GF-D8 (cell line): ENCODE measurements at regions not wholly inside any gene's neighbourhood (a gene's known extent, or its start where the extent isn't known, plus 50 kb on each side); places are given as distances from the start of the nearest gene placed in this dataset.

Source experiments
- DNase-seq: peaks from one replicate; lab custom pipeline; 2025; lab: John Stamatoyannopoulos, UW

DNA sequence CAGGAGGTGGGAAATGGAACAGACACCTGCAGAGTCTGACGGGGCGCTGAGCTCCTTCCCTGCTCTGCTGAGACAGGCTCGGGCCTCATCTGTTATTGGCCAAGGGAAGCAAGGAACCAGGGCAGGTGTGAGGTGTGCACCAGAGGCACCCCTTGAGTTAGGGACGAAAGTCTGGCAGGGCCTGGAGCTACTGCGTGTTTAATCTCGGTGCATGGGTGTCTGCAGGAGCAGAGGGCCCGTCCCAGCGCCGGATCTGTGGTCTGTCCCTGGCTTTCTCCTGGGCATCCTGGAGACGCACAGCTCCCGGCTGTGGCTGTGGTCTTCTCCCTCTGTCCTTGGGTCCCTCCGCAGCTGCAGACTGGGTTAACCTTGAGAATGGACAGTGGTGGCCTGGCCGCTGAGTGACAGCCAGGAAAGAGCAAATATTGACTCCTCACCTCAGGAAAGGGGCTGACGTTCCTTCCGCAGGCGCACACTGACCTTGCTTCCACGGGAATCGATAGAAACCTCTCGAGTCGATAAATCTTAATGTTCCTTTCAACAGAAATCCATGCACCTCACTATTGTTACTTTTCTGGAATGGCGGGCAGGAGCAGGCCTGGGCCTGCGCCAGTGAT, 975.6 kb downstream of the BRD1 start:
- no peak for DNase-seq

GRCh38 chr22:48850658-48851287, 976.9 kb downstream of the BRD1 start:
- no peak for DNase-seq

DNA sequence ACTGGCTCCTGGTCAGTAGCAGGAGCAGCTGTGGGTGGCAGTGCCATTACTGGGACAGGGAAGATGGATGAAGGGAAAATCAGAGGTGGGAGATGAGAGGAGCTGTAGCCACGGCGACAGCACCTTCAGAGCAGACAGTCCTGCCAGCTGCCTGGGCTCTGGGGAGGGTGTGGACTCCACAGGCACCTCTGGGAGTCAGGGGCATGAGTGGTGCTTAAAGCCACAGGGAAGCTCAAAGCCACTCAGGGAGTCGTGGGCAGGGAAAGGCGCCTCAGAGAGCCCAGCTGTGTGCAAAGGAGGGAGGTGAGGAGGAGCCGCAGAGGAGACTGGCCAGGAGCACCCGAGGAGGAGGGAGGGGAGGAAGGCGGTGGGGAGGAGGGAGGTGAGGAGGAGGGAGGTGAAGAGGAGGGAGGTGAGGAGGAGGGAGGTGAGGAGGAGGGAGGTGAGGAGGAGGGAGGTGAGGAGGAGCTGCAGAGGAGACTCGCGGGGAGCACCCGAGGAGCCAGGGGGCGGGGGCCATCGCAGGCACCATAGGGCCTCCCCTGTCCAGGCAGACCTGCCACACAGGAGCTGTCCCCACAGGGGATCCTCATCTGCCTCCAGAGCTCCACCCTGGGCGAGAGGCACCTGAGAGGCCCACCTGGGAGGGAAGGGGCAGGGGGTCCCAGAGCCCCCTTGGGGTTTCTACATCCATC, 977.6 kb downstream of the BRD1 start:
- no peak for DNase-seq

DNA sequence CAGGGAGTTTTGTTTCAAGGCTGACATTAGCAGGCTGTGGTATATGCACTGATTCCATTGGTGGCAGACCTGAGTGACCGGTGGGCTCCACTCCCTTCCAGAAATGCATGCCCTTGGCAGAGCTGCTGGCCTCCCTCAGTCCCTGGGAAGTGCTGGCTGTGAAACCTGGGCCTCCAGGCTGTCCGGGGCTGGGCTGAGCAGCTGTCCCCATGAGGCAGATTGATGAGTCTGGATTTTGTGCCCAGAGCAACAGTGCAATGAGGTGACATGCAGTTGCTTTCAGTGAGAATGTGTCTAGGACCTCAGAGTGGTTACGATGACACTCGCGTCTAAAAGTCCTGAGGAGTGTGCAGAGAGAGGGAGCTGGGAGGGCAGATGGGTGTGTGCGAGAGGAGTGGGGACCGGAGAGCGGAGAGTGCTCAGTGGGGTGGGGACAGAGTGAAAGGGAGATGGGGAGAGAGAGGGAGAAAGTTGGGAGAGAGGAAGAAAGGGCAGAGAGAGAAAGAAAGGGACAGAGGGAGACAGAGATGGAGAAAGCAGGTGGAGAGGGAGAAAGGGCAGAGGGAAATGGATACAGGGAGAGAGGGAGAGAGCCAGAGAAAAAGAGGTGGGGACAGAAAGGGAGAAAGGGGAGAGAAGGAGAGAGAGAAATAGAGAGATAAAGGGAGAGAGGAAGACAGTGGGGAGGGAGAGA, 978.3 kb downstream of the BRD1 start:
- DNase-seq: no peak

GRCh38 chr22:48846200-48846599, 981.5 kb downstream of the BRD1 start:
- DNase-seq: no peak

DNA sequence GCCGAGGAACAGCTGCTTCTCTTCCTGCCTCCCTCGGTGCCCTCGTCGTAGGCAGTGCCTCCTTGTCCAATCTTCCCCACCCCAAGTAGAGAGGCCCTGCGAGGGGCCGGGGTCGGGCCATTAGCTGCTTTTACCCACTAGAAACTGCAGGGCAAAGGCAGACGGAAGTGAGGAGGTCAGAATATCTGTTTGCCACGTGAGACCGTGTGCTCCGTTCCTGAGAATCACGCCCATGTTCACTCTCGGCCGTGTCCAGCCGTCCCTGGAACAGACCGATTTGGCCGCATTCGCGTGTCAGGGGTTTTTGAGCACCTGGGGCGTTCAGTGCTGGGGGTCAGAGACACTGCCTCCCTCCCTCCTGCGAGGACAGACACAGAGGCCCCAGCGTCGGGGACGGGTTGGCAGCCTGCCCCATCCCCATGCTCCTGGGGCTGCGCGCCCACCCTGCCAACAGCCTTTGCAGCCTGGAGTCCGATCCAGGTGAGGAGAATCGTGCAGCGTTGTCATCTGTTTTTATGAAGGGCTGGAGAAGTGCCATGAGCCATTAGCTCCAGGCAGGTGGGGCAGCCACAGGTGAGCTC, 982.2 kb downstream of the BRD1 start:
- no peak for DNase-seq

- no peak for DNase-seq
Observed at GRCh38 chr22:48844056-48844675, 983.5 kb downstream of the BRD1 start.

- DNase-seq: no peak
Observed at GRCh38 chr22:48843640-48844039, 984.0 kb downstream of the BRD1 start.

GRCh38 chr22:48842976-48843375, 984.7 kb downstream of the BRD1 start:
- DNase-seq: no peak

- no peak for DNase-seq
Observed at GRCh38 chr22:48842583-48842945, 985.1 kb downstream of the BRD1 start.

DNA sequence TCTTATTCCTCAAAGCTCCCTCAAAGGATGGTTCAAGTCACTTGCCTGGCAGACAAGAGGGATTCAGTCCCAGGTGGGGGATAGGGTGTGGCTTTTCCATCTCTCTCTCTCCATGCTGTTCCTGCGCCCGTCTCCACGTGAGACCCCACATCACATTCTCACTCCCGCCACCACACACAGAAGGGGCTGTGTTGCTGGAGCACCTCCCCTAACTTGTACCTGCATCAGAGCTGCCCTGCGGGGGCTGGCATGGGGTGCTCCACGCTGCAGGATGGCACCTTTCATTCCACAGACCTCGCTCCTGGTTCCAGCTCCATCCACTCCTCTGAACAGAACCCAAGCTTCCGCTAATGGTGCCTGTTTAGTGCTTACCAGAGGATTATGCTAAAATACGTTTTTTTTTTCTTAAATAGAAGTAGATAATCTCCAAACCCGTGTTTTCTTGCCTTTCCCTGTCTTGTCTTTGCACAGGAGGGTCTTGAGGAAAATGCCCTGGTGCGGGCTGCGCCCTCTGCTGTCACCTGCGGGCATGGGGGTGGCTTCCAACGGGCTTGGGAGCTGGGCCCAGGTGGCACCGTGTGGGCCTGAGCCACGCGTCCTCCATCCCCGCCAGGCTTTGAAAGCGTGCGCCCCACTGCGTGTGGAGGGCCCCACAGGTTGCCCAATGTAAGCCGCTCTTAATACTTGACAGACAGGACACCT, 985.6 kb downstream of the BRD1 start:
- DNase-seq: no peak

GRCh38 chr22:48840112-48840949, 987.3 kb downstream of the BRD1 start:
- no peak for DNase-seq

DNA sequence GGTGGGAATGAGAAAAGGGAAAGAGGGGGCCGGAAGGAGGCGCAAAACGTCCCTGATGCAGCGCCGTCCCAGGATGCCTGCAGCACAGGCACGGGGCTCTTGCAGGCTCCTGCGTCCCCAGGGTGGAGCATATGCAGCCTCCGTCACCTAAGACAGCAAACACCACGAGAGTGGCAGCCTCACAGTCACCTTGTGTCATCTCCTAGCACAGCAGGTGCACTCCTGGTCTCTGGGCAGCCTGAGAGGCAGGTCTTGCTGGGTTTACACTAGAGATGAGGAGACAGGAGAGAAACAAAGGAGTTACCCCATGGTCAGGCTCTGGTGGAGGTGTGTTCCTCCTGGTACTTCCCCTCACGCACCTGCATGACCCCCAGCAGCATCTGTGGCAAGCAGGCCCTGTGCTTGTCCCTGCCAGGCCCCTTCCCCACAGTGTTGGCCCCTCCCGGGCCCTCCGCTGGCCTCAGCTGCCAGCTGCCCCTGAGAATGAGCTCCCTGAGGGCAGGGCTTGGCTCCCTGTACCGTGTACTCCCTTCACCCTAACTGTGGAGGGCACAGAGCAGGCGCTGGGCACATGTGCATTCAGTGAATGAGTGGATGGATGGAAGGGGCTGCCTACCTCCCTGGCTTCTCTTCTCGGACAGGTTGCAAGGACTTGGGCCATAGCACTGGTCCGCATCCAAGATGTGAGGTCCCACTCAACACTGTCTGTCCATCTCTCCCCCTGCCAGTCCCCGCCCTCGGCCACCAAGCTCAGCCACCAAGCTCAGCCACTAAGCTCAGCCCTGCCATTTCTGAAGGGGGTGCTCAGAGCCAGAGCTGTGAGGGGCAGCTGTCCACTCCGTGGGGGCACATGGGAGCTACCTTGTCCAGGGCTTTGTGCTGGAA, 988.6 kb downstream of the BRD1 start:
- no peak for DNase-seq

DNA sequence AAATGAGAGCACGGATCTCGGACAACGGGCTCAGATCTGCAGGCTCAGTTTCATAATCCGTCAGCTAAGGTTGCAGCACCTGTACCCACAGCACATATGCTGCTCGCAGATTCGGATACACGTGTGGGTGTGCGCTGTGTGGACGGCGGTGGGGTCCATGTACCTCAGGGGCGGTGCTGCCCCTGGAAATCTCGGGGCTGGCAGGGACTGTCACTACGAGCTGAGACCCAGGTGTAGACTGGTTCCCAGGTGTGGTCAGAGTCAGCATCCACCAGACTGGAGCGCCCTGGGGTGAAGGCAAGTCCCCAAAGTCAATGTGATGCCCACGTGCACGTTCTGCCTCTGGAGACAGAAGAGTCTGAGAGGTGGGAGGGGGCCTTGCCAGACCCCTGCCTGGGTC, 989.3 kb downstream of the BRD1 start:
- no peak for DNase-seq

DNA sequence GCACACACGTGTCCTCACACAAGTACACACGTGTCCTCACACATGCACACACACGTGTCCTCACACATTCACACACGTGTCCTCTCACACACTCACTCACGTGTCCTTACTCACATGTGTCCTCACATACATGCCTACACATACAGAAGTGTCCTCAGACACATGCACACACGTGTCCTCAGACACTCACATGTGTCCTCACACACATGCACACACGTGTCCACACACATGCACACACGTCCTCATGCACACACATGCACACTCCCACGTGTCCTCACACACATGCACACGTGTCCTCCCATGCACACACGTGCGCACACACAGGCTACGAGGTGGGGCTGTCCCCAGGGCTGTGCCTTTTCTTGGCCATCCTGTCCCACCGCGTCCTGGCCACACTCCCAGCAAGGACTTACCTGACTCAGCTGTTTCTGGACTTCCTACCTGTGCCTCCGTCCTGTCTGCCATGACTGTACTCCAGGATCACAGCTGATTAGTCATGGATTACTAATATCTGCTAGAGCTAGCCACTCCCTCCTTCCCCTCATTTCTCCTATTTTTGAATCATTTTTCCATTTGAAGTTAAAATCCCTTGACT, 990.2 kb downstream of the BRD1 start:
- no peak for DNase-seq

DNA sequence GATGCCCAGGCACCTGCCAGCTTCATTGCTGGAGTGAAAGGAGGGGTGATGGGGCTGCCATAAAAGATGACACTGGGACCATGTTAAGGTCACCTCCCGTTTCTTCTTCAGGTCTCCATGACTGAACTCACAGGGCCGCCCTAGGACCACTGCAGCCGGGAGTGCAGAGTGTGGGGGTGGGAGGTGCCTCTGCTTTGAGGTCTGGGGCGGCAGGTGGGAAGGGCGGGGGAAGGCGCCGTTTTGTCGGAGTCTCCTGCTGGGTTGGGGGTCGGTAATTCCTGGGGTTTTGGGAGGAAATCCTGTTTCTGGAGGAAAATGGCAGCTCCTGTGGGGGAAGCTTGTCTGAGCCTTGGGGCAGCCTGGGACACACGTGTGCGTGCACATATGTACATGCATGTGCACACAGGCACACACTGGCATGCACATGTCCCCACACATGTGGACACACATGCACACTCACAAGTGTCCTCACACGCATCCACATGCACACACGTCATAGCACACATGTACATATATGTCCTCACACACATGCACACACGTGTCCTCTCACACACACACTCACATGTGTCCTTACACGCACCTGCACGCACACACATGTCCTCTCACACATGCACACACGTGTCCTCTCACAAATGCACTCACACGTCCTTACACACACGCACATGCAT, 990.9 kb downstream of the BRD1 start:
- DNase-seq: no peak

DNA sequence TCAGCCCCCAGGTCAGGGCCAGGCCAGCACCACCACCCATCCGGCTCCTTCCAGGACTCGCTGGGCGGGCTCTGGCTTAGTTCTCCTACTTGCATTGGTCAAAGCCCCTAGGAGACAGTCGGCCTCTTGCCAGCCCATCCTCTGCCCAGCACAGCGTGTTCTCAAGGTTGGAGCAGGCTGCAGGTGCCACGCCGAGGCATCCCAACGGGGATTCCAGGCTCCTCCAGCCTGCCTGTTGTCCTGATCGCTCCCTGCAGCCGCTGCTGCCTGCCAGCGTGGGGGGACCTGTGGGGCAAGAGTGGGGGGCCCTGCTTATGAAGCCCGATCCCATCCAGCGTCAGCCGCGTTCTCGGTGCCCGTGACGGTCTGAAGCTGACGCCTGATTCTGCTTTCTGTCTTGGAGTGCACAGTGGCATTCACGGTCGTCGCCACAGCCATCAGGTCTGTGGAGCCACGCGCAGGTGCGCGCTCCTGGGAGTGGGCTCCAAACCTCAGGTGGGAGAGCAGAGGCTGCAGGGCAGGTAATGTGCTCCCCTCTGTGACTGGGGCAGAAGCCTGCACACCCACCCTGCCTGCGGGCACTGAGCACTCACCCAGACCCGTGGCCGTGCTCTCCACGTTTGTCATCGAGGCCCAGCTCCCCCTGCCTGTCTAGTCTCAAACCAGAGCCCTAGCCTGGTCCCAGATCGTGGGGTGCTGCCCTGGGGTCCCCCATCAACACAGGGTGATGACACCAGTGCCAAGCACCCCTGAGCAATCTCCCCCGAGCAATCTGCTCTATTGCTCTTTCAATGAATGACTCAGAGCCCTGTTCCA, 991.6 kb downstream of the BRD1 start:
- no peak for DNase-seq

DNA sequence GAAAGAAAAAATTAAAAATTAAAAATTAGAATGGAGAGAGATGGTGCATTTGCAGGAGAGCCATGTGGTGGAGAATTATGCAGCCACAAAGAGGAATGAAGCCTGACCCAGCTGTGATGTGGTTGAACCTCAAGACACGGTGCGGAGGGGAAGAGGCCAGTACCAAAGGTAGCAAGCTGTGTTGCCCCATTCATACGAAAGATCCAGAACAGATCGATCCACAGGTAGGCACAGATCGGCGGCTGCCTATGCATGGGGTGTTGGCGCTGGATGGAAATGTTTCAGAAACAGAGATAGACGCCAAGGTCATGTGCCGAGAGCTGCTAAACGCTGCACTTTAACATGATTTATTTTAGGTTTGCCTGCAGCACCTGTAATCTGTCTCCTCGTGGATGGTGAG, 992.3 kb downstream of the BRD1 start:
- no peak for DNase-seq
